ENCODE measurements at regions not wholly inside any gene's neighbourhood (a gene's known extent, or its start where the extent isn't known, plus 50 kb on each side); places are given as distances from the start of the nearest gene placed in this dataset.

DNA sequence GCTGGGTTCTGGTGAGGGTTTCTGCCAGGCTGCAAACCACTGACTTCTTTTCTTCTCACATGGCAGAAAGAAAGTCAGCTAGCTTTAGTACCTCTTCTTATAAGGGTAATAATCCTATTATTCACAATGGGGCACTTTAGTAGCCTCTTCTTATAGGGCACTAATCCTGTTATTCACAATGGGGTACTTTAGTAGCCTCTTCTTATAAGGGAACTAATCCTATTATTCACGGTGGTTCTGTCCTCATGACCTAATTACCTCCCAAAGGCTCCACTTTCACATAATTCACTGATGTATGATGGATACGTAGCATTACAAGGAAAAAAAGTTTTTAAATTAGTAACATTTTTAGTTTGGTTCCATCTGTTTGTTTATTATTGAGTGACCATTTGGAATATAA lies 671.3 kb downstream of the NSUN3 start:
- TF ChIP-seq EZH2 (IDR thresholded peaks at IDR 0.05) (no peak), POLR2AphosphoS5 (IDR thresholded peaks at IDR 0.05; ENCODE audit: borderline replicate concordance, low read depth, low read length) (no peak)

Data from SK-N-MC (cell line).